NOMO-1 treated with dmso at 0.1 percent for 144 hours (cell line): ENCODE measurements at regions not wholly inside any gene's neighbourhood (a gene's known extent, or its start where the extent isn't known, plus 50 kb on each side); places are given as distances from the start of the nearest gene placed in this dataset.

Experiments used
- DNase-seq: peaks from one replicate; lab custom pipeline; 2025; ENCODE audit not compliant: unreplicated experiment; lab: John Stamatoyannopoulos, UW

DNA sequence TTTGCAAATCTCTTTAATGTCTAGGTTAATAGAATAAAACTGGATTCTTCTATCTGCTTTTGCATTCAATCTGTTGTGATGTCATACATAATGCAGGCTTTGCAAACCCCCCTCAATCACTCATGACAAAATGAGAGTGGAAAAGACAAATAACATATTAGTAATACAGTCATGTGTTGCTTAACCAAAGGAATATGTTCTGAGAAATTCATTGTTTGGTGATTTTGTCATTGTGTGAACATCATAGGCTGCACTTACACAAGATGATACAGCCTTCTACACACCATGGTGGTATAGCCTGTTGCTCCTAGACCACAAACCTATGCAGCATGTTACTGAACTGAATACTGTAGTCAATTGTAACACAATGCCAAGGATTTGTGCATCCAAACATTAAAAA lies 87.3 kb upstream of the SEC61G start:
- no peak for DNase-seq

- DNase-seq = no peak
Observed at GRCh38 chr7:54847921-54848320, 88.9 kb upstream of the SEC61G start.

DNA sequence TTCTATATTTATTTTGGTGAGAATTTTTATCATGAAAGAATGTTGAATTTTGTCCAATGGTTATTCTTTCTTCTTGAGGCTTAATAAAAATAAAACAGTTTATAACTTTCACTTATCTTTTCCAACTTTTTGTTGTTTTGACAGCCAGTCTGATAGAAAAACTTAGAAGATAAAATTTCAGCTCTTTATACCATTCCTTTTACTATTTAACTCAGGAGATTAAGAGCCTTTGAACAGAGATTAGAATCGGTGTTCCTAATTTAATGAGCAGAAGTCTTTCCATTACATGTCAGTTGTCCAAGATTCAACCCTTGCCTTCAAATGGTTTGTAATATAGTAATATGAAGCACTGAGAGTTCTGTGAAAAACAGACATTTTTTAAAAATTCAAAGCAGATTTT lies 97.8 kb upstream of the SEC61G start:
- DNase-seq = no peak

DNA sequence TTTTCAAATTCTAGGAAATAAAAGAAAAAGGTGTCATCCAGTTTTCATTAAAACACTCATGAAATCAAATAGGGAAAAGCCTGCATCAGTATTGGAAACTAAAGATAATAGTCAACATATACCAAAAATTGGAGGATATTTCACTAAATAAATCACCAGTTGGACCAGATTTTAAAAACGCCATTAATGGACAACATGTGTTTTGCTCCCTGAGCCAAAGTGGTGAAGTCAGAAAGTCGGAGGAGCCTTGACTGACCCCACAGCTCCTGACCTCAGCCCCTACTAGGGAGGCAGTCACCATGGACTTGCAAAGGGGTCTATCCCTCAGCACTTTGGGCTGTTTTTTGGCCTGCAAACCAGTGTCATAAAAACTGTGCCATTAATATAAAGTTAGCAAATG lies 98.3 kb upstream of the SEC61G start:
- DNase-seq = no peak

- DNase-seq = no peak
Observed at GRCh38 chr7:54858008-54858692, 99.1 kb upstream of the SEC61G start.

DNA sequence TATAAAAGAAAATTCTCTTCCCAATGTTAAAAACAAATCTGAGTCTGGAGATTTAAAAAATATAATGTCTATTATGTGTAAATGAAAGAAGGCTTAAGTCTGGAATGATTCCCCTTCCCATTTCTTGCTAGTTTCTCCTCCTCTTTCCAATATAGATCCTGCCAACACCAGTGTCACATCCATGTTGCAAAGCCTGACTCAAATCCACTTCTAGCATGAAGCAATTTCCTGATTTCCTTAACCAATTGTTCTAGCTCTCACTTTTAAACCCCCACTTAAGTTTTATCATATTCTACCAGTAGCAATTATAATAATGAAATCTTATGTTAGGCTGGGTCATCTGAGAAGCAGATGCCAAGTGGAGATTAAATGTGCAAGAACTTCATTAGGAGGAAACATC lies 100.1 kb upstream of the SEC61G start:
- DNase-seq = no peak

DNA sequence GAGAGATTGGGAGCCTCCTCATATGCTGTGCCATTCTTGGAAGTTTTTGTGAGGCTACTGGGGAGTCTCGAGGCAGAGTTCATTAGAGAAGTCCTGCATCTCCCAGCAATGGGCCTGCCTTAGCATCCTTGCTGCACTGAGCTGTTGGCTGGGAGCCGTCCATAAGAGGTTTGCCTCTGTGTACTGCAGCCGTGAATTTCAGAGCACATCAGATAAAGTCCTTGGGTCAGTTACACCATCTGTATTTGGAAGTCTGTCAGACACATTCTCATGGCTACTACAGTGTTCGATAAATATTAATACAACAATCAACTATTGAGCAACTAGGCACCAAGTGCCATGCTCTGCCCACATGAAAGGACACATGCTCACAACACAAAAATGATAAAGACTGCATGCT lies 100.5 kb upstream of the SEC61G start:
- DNase-seq = no peak

DNA sequence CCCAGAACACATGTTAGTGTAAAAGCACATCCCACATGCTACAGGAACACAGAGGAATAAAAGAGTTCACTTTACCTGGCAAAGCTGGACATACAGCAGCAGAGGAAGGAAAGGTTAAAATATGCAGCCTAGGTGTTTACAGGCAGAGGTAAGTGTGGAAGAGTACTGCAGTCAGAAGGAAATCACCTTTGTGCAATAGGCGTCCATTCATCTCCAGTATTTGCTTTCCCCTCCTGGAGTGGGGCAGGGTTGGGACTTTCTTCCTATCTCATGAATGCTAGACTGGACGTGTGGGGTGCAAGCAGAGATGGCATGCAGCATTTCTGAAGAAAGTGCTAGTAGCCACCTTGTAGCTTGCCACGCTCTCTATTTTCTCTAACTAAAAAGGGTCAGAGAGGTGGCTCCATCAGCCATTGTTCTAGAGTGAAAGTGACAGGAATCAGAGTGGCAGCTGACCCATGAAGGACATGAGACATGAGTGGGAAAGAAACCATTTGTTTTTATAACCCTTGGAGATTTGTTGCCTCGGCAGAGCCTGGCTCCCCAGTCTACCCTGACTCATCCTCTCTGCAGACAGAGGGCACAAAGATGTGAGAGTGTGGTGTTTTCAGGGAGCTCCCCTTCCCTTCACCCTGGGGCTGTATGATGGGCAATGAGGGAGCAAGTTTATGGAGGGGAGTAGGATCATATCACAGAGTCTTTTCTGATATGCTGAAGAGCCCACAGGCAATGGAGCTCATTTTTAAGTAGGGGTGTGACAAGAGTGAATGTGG lies 101.2 kb upstream of the SEC61G start:
- DNase-seq = no peak

- no peak for DNase-seq
Observed at GRCh38 chr7:54860843-54861242, 101.8 kb upstream of the SEC61G start.

DNA sequence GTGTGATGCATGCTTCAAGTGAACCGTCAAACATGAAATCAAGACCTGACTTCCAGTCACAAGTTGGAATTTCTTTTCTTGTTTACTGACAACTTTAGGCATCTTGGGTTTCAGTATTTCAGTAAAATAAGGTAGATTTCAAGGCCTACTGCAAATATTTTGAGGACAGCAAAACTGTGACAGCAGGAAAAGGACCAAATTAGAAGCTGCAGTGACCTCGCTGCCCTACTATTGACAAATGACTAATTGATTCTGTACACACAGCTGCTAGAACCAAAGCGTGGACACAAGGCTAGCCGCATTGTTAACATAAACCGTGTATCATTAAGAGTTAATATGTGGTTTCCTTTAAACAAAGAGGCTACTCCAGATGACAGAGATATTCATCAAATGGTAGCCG lies 105.7 kb upstream of the SEC61G start:
- no peak for DNase-seq

DNA sequence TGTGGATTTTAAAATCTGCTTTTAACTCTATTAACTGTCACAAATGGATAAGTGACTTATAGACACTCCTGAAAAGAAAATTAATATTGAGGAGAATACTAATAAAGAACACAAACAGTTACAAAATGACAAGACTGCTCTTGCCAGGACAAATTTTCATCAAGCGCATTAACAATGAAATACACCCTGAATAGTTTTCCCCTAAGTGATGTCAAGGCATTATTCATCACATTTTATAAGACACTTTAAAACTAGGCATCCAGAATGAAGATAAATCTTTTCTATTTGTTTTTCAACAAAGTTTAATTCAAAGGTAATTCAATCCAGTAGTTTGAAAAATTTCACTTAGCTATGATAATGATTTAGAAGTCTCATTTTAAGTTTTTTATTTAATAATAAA lies 110.5 kb upstream of the SEC61G start:
- DNase-seq = no peak

DNA sequence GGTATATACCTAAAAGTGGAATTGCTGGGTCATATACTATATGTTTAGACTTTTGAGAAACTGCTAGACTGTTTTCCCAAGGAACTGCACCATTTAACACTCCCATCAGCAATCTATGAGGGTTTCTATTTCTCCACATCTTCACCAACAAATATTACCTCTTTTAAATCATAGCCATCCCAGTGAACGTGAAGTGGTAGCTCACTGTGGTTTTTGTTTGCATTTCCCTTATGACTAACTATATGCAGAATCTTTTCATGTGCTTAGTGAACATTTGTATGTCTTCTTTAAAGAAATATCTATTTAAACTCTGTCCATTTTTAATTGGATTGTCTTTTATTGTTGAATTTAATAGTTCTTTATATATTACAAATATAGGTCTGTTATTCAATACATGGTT lies 115.8 kb upstream of the SEC61G start:
- DNase-seq = no peak

DNA sequence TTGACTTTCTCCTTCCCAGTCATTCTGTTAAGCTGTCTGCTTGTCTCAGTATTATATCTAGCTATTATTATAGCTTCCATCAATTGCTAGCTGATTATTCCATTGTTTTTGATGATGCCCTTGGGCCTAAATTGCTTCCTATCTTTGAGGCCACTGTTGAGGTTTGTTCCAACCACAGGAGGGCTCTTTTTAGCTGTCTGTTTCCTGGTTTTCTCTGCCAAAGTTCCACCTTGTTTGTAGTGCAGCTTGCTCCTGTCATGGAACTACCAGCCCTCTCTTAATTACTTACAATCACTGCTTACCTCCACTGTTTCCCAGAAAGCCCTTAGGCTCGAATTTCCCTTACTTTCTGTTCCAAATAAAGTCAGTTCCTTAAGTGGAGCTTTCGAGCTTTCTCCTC lies 118.7 kb upstream of the SEC61G start:
- DNase-seq = no peak

GRCh38 chr7:54878339-54878738 lies 119.3 kb upstream of the SEC61G start:
- DNase-seq = no peak

GRCh38 chr7:54879776-54880175 lies 120.8 kb upstream of the SEC61G start:
- no peak for DNase-seq

- DNase-seq = no peak
Observed at GRCh38 chr7:54880326-54880989, 121.4 kb upstream of the SEC61G start.

DNA sequence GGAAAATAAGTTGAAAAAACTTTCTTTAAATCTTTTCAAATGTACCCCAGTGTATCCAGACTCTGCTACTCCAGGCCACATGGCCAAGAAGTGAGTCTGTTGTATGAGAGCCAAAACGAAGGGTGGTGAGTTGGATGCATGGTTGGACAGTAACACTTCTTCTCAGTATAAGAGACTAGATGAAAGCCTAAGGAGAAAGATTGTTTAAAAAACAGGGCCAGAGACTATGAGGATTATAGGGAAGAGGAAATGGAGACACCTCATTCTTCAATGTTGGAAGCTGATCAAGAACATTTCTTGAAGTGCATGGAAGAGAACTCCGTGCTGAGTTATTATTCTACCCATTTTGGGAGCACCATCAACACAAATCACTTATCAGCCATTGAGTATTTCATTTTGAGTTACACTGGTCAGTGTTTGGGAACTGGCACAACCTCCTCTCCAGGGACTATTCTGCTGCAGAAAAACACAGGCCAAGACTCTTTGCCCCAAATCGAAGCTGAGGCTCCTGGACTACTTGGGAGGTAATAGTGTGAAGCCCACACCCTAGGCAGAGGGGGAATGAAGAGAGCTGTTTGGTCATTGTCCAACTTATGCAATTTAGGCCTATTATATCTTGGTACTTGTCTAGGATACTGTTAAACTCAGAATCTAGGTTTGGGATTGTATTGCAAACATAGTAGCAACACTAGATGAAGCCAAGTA lies 123.0 kb upstream of the SEC61G start:
- no peak for DNase-seq

DNA sequence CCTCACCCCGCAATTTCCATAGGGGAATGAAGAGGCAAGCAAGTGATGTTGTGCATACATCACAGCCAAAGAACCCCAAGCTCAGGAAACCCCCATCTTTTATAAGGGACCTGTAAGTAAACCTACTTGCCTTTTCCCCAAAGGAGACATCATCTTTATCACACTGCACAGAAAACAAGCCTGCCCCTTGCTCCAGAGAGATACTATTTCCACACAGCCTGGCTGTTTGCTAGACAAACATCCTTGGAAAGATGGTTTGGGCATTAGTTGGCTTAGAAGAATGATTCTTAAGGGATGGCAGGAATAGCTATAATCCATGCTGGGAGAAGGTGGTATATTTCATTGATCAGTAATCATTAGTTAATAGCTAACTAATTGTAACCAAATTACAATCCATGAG lies 123.7 kb upstream of the SEC61G start:
- no peak for DNase-seq

DNA sequence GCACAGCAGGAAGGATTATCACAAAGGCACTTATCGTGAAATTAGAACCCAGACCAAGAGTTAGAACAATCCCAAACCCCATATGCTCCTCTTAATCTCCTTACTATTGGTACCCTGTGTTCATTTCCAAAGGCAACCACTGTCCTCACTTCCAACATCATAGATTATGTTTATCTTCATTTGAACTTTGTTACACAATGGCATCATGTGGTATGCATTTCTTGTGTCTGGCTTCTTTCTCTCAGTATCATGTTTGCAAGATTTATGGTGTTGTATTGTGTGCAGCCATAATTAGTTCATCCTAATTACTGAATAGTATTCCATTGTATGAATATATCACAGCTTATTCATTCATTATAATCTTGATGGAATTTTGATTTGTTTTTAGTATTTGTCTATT lies 124.6 kb upstream of the SEC61G start:
- no peak for DNase-seq

DNA sequence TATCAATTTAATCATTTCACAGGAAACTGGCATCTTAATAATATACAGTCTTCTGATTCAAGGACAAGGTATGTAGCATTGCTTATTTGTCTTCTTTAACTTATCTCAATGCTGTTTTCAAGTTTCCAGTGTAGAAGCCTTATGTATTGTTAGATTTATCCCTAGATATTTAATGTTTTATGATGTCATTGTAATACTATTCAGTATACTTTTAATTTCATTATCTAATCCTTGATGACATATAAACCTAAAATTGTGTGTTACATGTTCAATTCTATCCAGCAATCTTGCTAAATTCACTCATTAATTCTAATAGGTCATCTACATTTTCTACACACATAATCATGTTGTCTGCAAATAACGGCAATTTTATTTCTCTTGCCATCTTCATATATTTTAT lies 126.3 kb upstream of the SEC61G start:
- no peak for DNase-seq

- DNase-seq = no peak
Observed at GRCh38 chr7:54888067-54888733, 129.2 kb upstream of the SEC61G start.
